ES-I3 (cell line): ENCODE measurements at regions not wholly inside any gene's neighbourhood (a gene's known extent, or its start where the extent isn't known, plus 50 kb on each side); places are given as distances from the start of the nearest gene placed in this dataset.

Experiments used
- H3K36me3 ChIP-seq: 2 replicates; pipeline ENCODE4 v1.6.1; 2013; ENCODE audit warnings: mild to moderate bottlenecking, low read length, control low read depth, moderate library complexity; ENCODE audit not compliant: insufficient read depth
- H3K4me1 ChIP-seq: 2 replicates; pipeline ENCODE4 v1.6.1; 2013; ENCODE audit warnings: mild to moderate bottlenecking, control low read depth, low read length; ENCODE audit not compliant: insufficient read depth
- H3K9ac ChIP-seq: 2 replicates; pipeline ENCODE4 v1.6.1; 2013; ENCODE audit warnings: low read depth, mild to moderate bottlenecking, low read length, moderate library complexity
- H3K9me3 ChIP-seq: 2 replicates; pipeline ENCODE4 v1.6.1; 2013; ENCODE audit warnings: mild to moderate bottlenecking, low read length, moderate library complexity; ENCODE audit not compliant: control insufficient read depth, insufficient read depth

- peaks cover 2% of the 10 kb centered on the region; the same call in 1 of the 2 replicates for H3K4me1 ChIP-seq
- H3K9me3 ChIP-seq = no peaks in the 10 kb centered on the region
- H3K9ac ChIP-seq = no peak overlapping the region
- no peaks in the 10 kb centered on the region for H3K36me3 ChIP-seq
Observed at GRCh38 chr7:18312482-18312881, 183.1 kb upstream of the HDAC9 start.

GRCh38 chr7:18313965-18314364 is 181.6 kb upstream of the HDAC9 start:
- Histone ChIP-seq H3K4me1 (peaks cover 15% of the 10 kb centered on the region), H3K9ac (no peak overlapping the region), H3K36me3 (no peaks in the 10 kb centered on the region), H3K9me3 (no peaks in the 10 kb centered on the region)

- Histone ChIP-seq H3K36me3 (no peaks in the 10 kb centered on the region), H3K4me1 (peaks cover 17% of the 10 kb centered on the region), H3K9me3 (no peaks in the 10 kb centered on the region), H3K9ac (no peak overlapping the region)
Observed at GRCh38 chr7:18315241-18315640, 180.3 kb upstream of the HDAC9 start.

- no peaks in the 10 kb centered on the region for H3K9me3 ChIP-seq
- peaks cover 17% of the 10 kb centered on the region for H3K4me1 ChIP-seq
- no peak overlapping the region for H3K9ac ChIP-seq
- no peaks in the 10 kb centered on the region for H3K36me3 ChIP-seq
Observed at GRCh38 chr7:18317941-18318340, 177.6 kb upstream of the HDAC9 start.

GRCh38 chr7:18320422-18320821 is 175.1 kb upstream of the HDAC9 start:
- Histone ChIP-seq H3K9ac (no peak overlapping the region), H3K9me3 (no peaks in the 10 kb centered on the region), H3K4me1 (peaks cover 17% of the 10 kb centered on the region), H3K36me3 (no peaks in the 10 kb centered on the region)

GRCh38 chr7:18320971-18321567 is 174.5 kb upstream of the HDAC9 start:
- Histone ChIP-seq H3K9me3 (no peaks in the 10 kb centered on the region), H3K4me1 (peaks cover 17% of the 10 kb centered on the region), H3K36me3 (no peaks in the 10 kb centered on the region), H3K9ac (no peak overlapping the region)

- Histone ChIP-seq H3K9me3 (no peaks in the 10 kb centered on the region), H3K4me1 (no peaks in the 10 kb centered on the region), H3K36me3 (no peaks in the 10 kb centered on the region), H3K9ac (no peak overlapping the region)
Observed at GRCh38 chr7:18330548-18330947, 165.0 kb upstream of the HDAC9 start.

- H3K4me1 ChIP-seq = no peaks in the 10 kb centered on the region
- no peak overlapping the region for H3K9ac ChIP-seq
- no peaks in the 10 kb centered on the region for H3K36me3 ChIP-seq
- no peaks in the 10 kb centered on the region; the same call in 1 of the 2 replicates for H3K9me3 ChIP-seq
Observed at GRCh38 chr7:18336626-18337025, 158.9 kb upstream of the HDAC9 start.

- H3K4me1 ChIP-seq = no peaks in the 10 kb centered on the region
- no peaks in the 10 kb centered on the region for H3K36me3 ChIP-seq
- H3K9me3 ChIP-seq = no peaks in the 10 kb centered on the region; the same call in 1 of the 2 replicates
- no peak overlapping the region for H3K9ac ChIP-seq
Observed at GRCh38 chr7:18337048-18337809, 158.3 kb upstream of the HDAC9 start.

GRCh38 chr7:18338910-18339523 is 156.5 kb upstream of the HDAC9 start:
- no peaks in the 10 kb centered on the region for H3K36me3 ChIP-seq
- H3K9ac ChIP-seq = no peak overlapping the region
- no peaks in the 10 kb centered on the region; the same call in 1 of the 2 replicates for H3K9me3 ChIP-seq
- H3K4me1 ChIP-seq = no peaks in the 10 kb centered on the region

GRCh38 chr7:18341756-18342155 is 153.8 kb upstream of the HDAC9 start:
- Histone ChIP-seq H3K9me3 (no peaks in the 10 kb centered on the region; the same call in 1 of the 2 replicates), H3K9ac (no peak overlapping the region), H3K36me3 (no peaks in the 10 kb centered on the region), H3K4me1 (0 out of 2 replicates have a peak, but pooled peaks cover 3% of the 10 kb centered on the region)

- Histone ChIP-seq H3K9ac (no peak overlapping the region), H3K36me3 (no peaks in the 10 kb centered on the region), H3K4me1 (0 out of 2 replicates have a peak, but pooled peaks cover 3% of the 10 kb centered on the region), H3K9me3 (no peaks in the 10 kb centered on the region; the same call in 1 of the 2 replicates)
Observed at GRCh38 chr7:18343047-18343446, 152.5 kb upstream of the HDAC9 start.

- 0 out of 2 replicates have a peak, but pooled peaks cover 3% of the 10 kb centered on the region for H3K4me1 ChIP-seq
- no peaks in the 10 kb centered on the region; the same call in 1 of the 2 replicates for H3K9me3 ChIP-seq
- H3K9ac ChIP-seq = no peak overlapping the region
- H3K36me3 ChIP-seq = no peaks in the 10 kb centered on the region
Observed at GRCh38 chr7:18344536-18344935, 151.0 kb upstream of the HDAC9 start.

GRCh38 chr7:18345641-18346234 is 149.8 kb upstream of the HDAC9 start:
- Histone ChIP-seq H3K4me1 (0 out of 2 replicates have a peak, but pooled peaks cover 3% of the 10 kb centered on the region), H3K9ac (no peak overlapping the region), H3K36me3 (no peaks in the 10 kb centered on the region), H3K9me3 (no peaks in the 10 kb centered on the region; the same call in 1 of the 2 replicates)
